OCI-LY1 (cell line): ENCODE measurements at regions not wholly inside any gene's neighbourhood (a gene's known extent, or its start where the extent isn't known, plus 50 kb on each side); places are given as distances from the start of the nearest gene placed in this dataset.

Experiments
- H2AFZ ChIP-seq: fragments of 200-600 bp; sonication (generic), shearing (Covaris generic); 2 replicates; pipeline ENCODE4 v1.6.0; 2014; ENCODE audit warnings: antibody characterized with exemption, mild to moderate bottlenecking, low read length
- H3F3A ChIP-seq: fragments of 200-600 bp; sonication (generic), shearing (Covaris generic); 2 replicates; pipeline ENCODE4 v1.6.0; 2014; ENCODE audit warnings: mild to moderate bottlenecking, antibody characterized with exemption, low read length, moderate library complexity; ENCODE audit not compliant: insufficient read depth
- H3K27ac ChIP-seq: fragments of 200-600 bp; sonication (generic); 2 replicates; pipeline ENCODE4 v1.5.1; 2014; ENCODE audit warnings: low read length, mixed run types, mild to moderate bottlenecking, low read depth; ENCODE audit not compliant: poor library complexity, severe bottlenecking
- H3K27me3 ChIP-seq: fragments of 200-600 bp; sonication (generic); 2 replicates; pipeline ENCODE4 v1.6.0; 2014; ENCODE audit warnings: antibody characterized with exemption, mild to moderate bottlenecking, low read length, moderate library complexity; ENCODE audit not compliant: insufficient read depth
- H3K36me3 ChIP-seq: fragments of 200-600 bp; sonication (generic); 2 replicates; pipeline ENCODE4 v1.6.1; 2014; ENCODE audit warnings: mild to moderate bottlenecking, antibody characterized with exemption, low read length, moderate library complexity, mixed read lengths; ENCODE audit not compliant: insufficient read depth
- H3K4me1 ChIP-seq: fragments of 200-600 bp; sonication (generic); 2 replicates; pipeline ENCODE4 v1.5.1; 2014; ENCODE audit warnings: mild to moderate bottlenecking, low read length, moderate library complexity; ENCODE audit not compliant: insufficient read depth, severe bottlenecking
- H3K4me2 ChIP-seq: fragments of 200-600 bp; sonication (generic), shearing (Covaris generic); 2 replicates; pipeline ENCODE4 v1.6.1; 2014; ENCODE audit warnings: low read length
- H3K4me3 ChIP-seq: fragments of 200-600 bp; sonication (generic); 2 replicates; pipeline ENCODE4 v1.5.1; 2014; ENCODE audit warnings: low read length, low read depth, mild to moderate bottlenecking, mixed read lengths; ENCODE audit not compliant: poor library complexity, severe bottlenecking
- H3K79me2 ChIP-seq: fragments of 200-600 bp; shearing (Covaris generic); 2 replicates; pipeline ENCODE4 v1.6.1; 2016; ENCODE audit warnings: mixed run types, low read length, mixed read lengths; ENCODE audit not compliant: insufficient read depth
- H3K9ac ChIP-seq: fragments of 200-600 bp; sonication (generic), shearing (Covaris generic); 2 replicates; pipeline ENCODE4 v1.6.1; 2014; ENCODE audit warnings: mild to moderate bottlenecking, low read length, mixed read lengths
- H3K9me2 ChIP-seq: fragments of 200-600 bp; sonication (generic), shearing (Covaris generic); 2 replicates; pipeline ENCODE4 v1.6.1; 2014; ENCODE audit warnings: low read depth, mild to moderate bottlenecking, low read length, mixed read lengths
- H3K9me3 ChIP-seq: fragments of 200-600 bp; shearing (Covaris generic); 2 replicates; pipeline ENCODE4 v1.6.1; 2014; ENCODE audit warnings: low read length, mixed read lengths
- H4K20me1 ChIP-seq: fragments of 200-600 bp; sonication (generic), shearing (Covaris generic); 2 replicates; pipeline ENCODE4 v1.6.0; 2016; ENCODE audit warnings: mild to moderate bottlenecking, low read length; ENCODE audit not compliant: insufficient read depth
- EZH2 ChIP-seq: fragments of 200-600 bp; sonication (generic), shearing (Covaris generic); IDR thresholded peaks from 2 replicates; pipeline ENCODE4 v1.8.0; 2017; ENCODE audit warnings: borderline replicate concordance, mixed run types, mild to moderate bottlenecking, antibody characterized with exemption, low read length, moderate library complexity, mixed read lengths
- TF ChIP-seq, protein P1 (sequence below): fragments of 200-600 bp; sonication (generic), shearing (Covaris generic); IDR thresholded peaks from 2 replicates; pipeline ENCODE4 v1.5.1; 2017; ENCODE audit warnings: mild to moderate bottlenecking, antibody characterized with exemption, low read length, moderate library complexity, mixed read lengths

DNA sequence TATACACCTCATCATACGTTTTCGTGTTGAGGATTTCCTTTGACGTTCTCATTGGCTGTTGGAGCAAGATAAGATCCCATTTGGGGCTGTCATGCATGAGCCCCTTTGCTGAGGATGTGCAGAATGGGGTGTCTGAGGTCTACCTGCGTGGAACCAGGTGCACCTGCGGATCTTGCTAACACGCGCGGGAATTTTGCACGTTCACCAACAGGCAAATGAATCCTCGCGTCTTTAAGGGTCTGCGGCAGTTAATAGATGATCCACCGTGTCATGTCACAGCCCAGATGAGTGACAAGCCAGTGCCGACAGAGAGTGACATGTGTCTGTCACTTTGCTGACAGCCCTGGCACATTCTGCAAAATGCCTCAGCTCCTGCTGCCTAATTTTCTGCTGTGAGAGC lies 56.3 kb upstream of the SHOX start:
- Histone ChIP-seq H3K4me3 (no peak overlapping the region), H3K27ac (no peak overlapping the region), H3K79me2 (no peaks in the 10 kb centered on the region), H3K27me3 (no peaks in the 10 kb centered on the region), H3K9me3 (no peaks in the 10 kb centered on the region), H3K9me2 (no peaks in the 10 kb centered on the region), H4K20me1 (no peaks in the 10 kb centered on the region), H3K4me2 (no peak overlapping the region), H2AFZ (no peak overlapping the region), H3K36me3 (no peaks in the 10 kb centered on the region), H3K4me1 (no peaks in the 10 kb centered on the region), H3K9ac (no peak overlapping the region), H3F3A (no peaks in the 10 kb centered on the region)
- TF ChIP-seq, protein P1, sequence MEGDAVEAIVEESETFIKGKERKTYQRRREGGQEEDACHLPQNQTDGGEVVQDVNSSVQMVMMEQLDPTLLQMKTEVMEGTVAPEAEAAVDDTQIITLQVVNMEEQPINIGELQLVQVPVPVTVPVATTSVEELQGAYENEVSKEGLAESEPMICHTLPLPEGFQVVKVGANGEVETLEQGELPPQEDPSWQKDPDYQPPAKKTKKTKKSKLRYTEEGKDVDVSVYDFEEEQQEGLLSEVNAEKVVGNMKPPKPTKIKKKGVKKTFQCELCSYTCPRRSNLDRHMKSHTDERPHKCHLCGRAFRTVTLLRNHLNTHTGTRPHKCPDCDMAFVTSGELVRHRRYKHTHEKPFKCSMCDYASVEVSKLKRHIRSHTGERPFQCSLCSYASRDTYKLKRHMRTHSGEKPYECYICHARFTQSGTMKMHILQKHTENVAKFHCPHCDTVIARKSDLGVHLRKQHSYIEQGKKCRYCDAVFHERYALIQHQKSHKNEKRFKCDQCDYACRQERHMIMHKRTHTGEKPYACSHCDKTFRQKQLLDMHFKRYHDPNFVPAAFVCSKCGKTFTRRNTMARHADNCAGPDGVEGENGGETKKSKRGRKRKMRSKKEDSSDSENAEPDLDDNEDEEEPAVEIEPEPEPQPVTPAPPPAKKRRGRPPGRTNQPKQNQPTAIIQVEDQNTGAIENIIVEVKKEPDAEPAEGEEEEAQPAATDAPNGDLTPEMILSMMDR, result no peak
- TF ChIP-seq EZH2, result no peak

DNA sequence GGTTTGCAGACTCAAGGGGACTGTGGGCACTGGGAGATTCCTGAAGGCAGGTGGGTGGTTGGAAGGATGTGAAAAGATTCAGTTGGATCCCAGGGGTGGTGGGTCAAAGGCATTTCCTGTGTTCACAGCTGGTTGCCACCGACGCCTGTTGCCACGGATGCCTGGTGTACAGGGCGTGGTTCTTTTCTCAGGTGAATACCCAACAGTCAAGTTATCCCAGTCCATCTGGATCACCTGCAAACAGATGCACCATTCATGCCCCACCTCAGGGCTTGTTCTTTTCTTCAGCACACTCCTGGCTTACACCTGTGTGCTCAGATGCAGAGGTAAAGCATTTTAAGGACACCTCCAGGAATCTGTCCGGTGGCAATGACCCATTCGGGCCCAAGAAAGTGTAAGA lies 55.8 kb upstream of the SHOX start:
- Histone ChIP-seq H3K27ac (no peak overlapping the region), H3K4me3 (no peak overlapping the region), H3K79me2 (no peaks in the 10 kb centered on the region), H3K4me2 (no peak overlapping the region), H3K36me3 (no peaks in the 10 kb centered on the region), H3K9me3 (no peaks in the 10 kb centered on the region), H2AFZ (no peak overlapping the region), H3F3A (no peaks in the 10 kb centered on the region), H3K9me2 (no peaks in the 10 kb centered on the region), H3K27me3 (no peaks in the 10 kb centered on the region), H4K20me1 (no peaks in the 10 kb centered on the region), H3K9ac (no peak overlapping the region), H3K4me1 (no peaks in the 10 kb centered on the region)
- no peak for TF ChIP-seq EZH2
- TF ChIP-seq, protein P1, result no peak

- Histone ChIP-seq H3K9me2 (no peaks in the 10 kb centered on the region), H3K9me3 (no peaks in the 10 kb centered on the region), H3K4me1 (no peaks in the 10 kb centered on the region), H3F3A (no peaks in the 10 kb centered on the region), H2AFZ (no peak overlapping the region), H3K27me3 (no peaks in the 10 kb centered on the region), H3K36me3 (no peaks in the 10 kb centered on the region), H3K4me2 (no peak overlapping the region), H3K79me2 (no peaks in the 10 kb centered on the region), H3K9ac (no peak overlapping the region), H3K4me3 (no peak overlapping the region), H3K27ac (no peak overlapping the region), H4K20me1 (no peaks in the 10 kb centered on the region)
- TF ChIP-seq EZH2, result no peak
- TF ChIP-seq, protein P1, result no peak
These were observed 53.6 kb upstream of the SHOX start for GRCh38 chrX:576904-577560.
